ENCODE measurements at regions not wholly inside any gene's neighbourhood (a gene's known extent, or its start where the extent isn't known, plus 50 kb on each side); places are given as distances from the start of the nearest gene placed in this dataset.

GRCh38 chrX:147763131-147763530 is 148.6 kb upstream of the FMR1 start:
- Histone ChIP-seq H3K4me1 (no peaks in the 10 kb centered on the region), H3K4me3 (no peak overlapping the region), H3K27ac (no peak overlapping the region), H3K9me3 (no peaks in the 10 kb centered on the region), H3K4me2 (no peak overlapping the region)
- no peak for FAIRE-seq
- no peak for TF ChIP-seq HOXA7 (CRISPR knock-in tag; IDR thresholded peaks at IDR 0.05)
- ChIA-PET CTCF (no interaction called here), POLR2A (no interaction called here)
- no peak for DNase-seq (ENCODE audit: low read depth in 1 of 2, low spot score in 1 of 2)
- ATAC-seq = no peak
- 0% methylated on average over 1 of the region's 1 CpG for WGBS (ENCODE audit: missing lambda C conversion rate)

- Histone ChIP-seq H3K4me1 (no peaks in the 10 kb centered on the region), H3K9me3 (no peaks in the 10 kb centered on the region), H3K27ac (no peak overlapping the region), H3K4me2 (no peak overlapping the region), H3K4me3 (no peak overlapping the region)
- DNase-seq (ENCODE audit: low read depth in 1 of 2, low spot score in 1 of 2) (no peak), ATAC-seq (no peak), FAIRE-seq (peak; percentile 67)
- CTCF ChIA-PET = no interaction called here
- TF ChIP-seq TP53 (CRISPR knock-in tag; IDR thresholded peaks at IDR 0.05) (no peak), ZC3H11A (IDR thresholded peaks at IDR 0.05) (no peak), HOXB5 (CRISPR knock-in tag; IDR thresholded peaks at IDR 0.05) (no peak), POLR2AphosphoS2 (conservative IDR thresholded peaks at IDR 0.05; ENCODE audit: low read length) (no peak), EHF (CRISPR knock-in tag; IDR thresholded peaks at IDR 0.05) (no peak), SREBF2 (IDR thresholded peaks at IDR 0.05) (no peak), PHF8 (IDR thresholded peaks at IDR 0.05; ENCODE audit: borderline replicate concordance, low read depth) (no peak), MAZ (IDR thresholded peaks at IDR 0.05; ENCODE audit: borderline replicate concordance, low read depth, low read length) (no peak), CBX2 (IDR thresholded peaks at IDR 0.05; ENCODE audit: borderline replicate concordance, low read depth) (no peak), FOXS1 (CRISPR knock-in tag; IDR thresholded peaks at IDR 0.05) (no peak), NFE2L2 (conservative IDR thresholded peaks at IDR 0.05; ENCODE audit: low read length) (no peak), JUN (IDR thresholded peaks at IDR 0.05) (no peak)
- 0% methylated on average over 1 of the region's 1 CpG for WGBS (ENCODE audit: missing lambda C conversion rate)
- POLR2A ChIA-PET = no interaction called here
These were observed 146.9 kb upstream of the FMR1 start for GRCh38 chrX:147764868-147765267.

DNA sequence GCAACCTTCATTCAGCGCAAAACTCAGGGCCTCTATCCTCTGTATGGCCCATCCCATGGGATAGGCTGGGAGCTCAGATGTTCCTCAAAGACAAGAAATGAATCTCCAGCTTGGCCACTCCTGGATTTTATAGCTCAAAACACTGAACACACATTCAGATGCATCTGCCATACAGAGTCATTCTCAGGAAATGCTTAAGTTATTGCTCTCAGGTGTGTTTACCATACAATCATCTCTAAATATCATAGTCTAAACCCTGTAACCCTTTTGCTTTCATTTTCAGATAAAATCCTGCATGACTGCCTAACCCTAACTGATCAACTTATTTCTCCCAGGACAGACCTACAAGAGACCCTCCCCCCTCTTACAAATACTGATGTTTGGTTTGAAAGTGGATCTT is 140.9 kb upstream of the FMR1 start:
- DNase-seq (ENCODE audit: low read depth in 1 of 2, low spot score in 1 of 2) = no peak
- ChIA-PET CTCF (no interaction called here), POLR2A (no interaction called here)
- ATAC-seq = no peak
- 33% methylated on average over 1 of the region's 1 CpG for WGBS (ENCODE audit: missing lambda C conversion rate)
- TF ChIP-seq MAFK (IDR thresholded peaks at IDR 0.05; ENCODE audit: partially characterized antibody) = no peak
- no peak for TF ChIP-seq NR3C1 (IDR thresholded peaks at IDR 0.05)
- no peak for TF ChIP-seq TFCP2L1 (CRISPR knock-in tag; IDR thresholded peaks at IDR 0.05)
- no peak for TF ChIP-seq ZFP36 (IDR thresholded peaks at IDR 0.05; ENCODE audit: borderline replicate concordance, partially characterized antibody)
- TF ChIP-seq, protein P1, sequence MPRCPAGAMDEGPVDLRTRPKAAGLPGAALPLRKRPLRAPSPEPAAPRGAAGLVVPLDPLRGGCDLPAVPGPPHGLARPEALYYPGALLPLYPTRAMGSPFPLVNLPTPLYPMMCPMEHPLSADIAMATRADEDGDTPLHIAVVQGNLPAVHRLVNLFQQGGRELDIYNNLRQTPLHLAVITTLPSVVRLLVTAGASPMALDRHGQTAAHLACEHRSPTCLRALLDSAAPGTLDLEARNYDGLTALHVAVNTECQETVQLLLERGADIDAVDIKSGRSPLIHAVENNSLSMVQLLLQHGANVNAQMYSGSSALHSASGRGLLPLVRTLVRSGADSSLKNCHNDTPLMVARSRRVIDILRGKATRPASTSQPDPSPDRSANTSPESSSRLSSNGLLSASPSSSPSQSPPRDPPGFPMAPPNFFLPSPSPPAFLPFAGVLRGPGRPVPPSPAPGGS (IDR thresholded peaks at IDR 0.05) = no peak
- TF ChIP-seq MYC (IDR thresholded peaks at IDR 0.05; ENCODE audit: borderline replicate concordance, low read length) = no peak
- TF ChIP-seq EHMT2 (IDR thresholded peaks at IDR 0.05; ENCODE audit: low read depth) = no peak
- no peak for TF ChIP-seq USF2 (IDR thresholded peaks at IDR 0.05)
- TF ChIP-seq FOXS1 (CRISPR knock-in tag; IDR thresholded peaks at IDR 0.05) = no peak
- TF ChIP-seq HOXB13 (CRISPR knock-in tag; IDR thresholded peaks at IDR 0.05; ENCODE audit: low read depth) = no peak
- no peak for TF ChIP-seq HOXA7 (CRISPR knock-in tag; IDR thresholded peaks at IDR 0.05)
- no peak for TF ChIP-seq ELK1 (IDR thresholded peaks at IDR 0.05; ENCODE audit: low read depth, low read length)
- Histone ChIP-seq H3K9me3 (no peaks in the 10 kb centered on the region), H3K27ac (no peak overlapping the region), H3K4me3 (no peak overlapping the region), H3K4me2 (no peak overlapping the region), H3K4me1 (no peaks in the 10 kb centered on the region)
- no peak for FAIRE-seq

All from A549 (cell line).